ENCODE measurements at regions not wholly inside any gene's neighbourhood (a gene's known extent, or its start where the extent isn't known, plus 50 kb on each side); places are given as distances from the start of the nearest gene placed in this dataset.
A peak's percentile ranks its signal among the peaks of the same experiment; 100 is the strongest.

DNA sequence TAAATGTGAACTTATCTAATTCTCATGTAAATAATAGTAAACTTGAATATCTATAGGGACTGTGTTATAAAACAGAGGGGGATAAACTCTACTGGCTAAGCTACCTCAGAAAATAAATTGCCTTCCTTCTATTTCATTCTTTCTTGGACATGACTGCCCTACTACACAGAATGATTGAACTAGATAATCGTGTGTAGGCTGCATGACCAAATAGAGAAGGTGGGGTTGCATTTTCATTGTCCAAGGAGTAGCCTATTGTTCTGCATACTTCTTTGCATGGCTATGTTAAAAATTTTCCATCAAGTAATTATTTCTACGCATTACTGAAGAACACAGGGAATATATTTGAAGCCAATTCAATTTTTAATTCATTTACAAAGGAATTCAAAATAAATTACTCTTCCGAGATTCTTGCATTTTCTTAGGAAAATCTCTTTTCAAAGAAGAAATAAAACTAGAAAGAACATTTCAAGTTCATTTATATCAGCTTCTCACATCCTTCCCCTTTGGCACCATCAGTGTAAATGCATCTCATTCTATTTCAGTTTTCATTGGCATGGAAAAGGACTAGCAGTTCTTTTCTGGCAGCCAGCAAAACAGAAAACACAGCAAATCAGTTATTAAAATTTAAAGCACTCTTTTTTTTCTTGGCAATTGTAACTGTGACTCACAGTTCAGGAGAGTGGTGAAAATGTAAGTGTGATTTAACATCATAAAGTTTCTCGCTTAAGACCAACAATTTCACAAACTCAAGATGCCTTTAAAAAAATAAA lies 714.7 kb downstream of the NCAM2 start:
- TF ChIP-seq, protein P1, sequence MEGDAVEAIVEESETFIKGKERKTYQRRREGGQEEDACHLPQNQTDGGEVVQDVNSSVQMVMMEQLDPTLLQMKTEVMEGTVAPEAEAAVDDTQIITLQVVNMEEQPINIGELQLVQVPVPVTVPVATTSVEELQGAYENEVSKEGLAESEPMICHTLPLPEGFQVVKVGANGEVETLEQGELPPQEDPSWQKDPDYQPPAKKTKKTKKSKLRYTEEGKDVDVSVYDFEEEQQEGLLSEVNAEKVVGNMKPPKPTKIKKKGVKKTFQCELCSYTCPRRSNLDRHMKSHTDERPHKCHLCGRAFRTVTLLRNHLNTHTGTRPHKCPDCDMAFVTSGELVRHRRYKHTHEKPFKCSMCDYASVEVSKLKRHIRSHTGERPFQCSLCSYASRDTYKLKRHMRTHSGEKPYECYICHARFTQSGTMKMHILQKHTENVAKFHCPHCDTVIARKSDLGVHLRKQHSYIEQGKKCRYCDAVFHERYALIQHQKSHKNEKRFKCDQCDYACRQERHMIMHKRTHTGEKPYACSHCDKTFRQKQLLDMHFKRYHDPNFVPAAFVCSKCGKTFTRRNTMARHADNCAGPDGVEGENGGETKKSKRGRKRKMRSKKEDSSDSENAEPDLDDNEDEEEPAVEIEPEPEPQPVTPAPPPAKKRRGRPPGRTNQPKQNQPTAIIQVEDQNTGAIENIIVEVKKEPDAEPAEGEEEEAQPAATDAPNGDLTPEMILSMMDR (IDR thresholded peaks at IDR 0.05; ENCODE audit: insufficient read depth, low read length, missing control alignments) = no peak
- no peak overlapping the region for H3K4me3 ChIP-seq (ENCODE audit: low read depth, low read length)
- POLR2A ChIA-PET = no interaction called here
- DNase-seq (ENCODE audit: low read depth, low spot score) = peak; percentile 49
- CTCF ChIA-PET = interaction anchor here (1.3 to 1.4 kb wide), 2 partner anchors 15 to 481 kb away, joined by 3 read pairs; no protein-coding TSS in a partner anchor

DNA sequence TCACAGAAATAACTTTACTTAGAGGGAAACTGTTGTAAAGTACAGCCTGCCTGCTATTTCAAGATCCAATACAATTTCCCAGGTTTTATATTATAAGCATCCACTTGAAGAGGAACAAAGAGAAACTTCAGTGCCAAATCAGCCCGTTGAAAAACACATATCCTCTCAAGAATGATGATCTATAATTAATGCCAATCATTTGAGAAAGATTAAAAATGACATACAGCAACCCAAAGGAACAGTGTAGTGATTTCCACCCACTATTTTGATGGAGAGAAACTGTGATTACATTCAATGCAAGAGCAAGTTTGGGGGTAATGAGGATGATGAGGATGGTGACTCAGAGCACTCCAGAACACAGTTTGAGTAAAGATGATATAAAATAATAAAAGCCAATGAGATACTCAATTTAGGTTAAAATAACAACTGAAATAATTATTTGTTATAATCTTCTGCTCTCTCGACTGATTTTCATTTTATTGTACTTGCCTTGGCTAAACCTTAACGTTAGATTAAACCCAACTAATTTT lies 715.5 kb downstream of the NCAM2 start:
- TF ChIP-seq, protein P1 (IDR thresholded peaks at IDR 0.05; ENCODE audit: insufficient read depth, low read length, missing control alignments) = no peak
- POLR2A ChIA-PET = interaction anchor here (0.7 to 1.1 kb wide), 2 partner anchors 9 to 98 kb away, joined by 3 to 4 read pairs; no protein-coding TSS in a partner anchor

DNA sequence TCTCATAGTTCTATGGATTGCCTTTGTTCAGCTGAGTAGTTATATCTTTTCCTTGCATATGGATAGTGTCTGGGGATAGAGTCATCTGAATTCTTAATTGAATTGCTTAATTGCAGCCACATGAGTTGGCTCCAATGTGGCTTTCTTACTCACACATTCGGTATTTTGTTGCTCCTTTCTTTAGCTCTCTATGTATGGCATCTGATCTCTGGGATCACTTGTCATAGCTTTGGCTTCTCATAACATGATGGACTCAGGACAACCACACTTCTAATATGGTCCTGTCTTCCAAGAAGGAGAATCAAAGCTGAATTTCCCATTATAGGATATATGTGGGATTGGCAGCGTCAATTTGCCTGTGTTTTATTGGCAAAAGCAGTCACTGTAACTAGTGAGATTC lies 716.2 kb downstream of the NCAM2 start:
- CTCF ChIA-PET = interaction anchor here (1.0 kb wide), 1 partner anchor 207 kb away, joined by 3 read pairs; no protein-coding TSS in a partner anchor
- peak; percentile 81 for DNase-seq (ENCODE audit: low read depth, low spot score)
- no peak overlapping the region for H3K4me3 ChIP-seq (ENCODE audit: low read depth, low read length)
- TF ChIP-seq, protein P1 (IDR thresholded peaks at IDR 0.05; ENCODE audit: insufficient read depth, low read length, missing control alignments) = no peak
- POLR2A ChIA-PET = interaction anchor here (0.7 to 1.1 kb wide), 3 partner anchors 8 to 576 kb away, joined by 3 to 4 read pairs (median 3); no protein-coding TSS in a partner anchor

More for the DNA sequence above, 715.5 kb downstream of the NCAM2 start:
- no peak overlapping the region for H3K4me3 ChIP-seq (ENCODE audit: low read depth, low read length)
- no peak for DNase-seq (ENCODE audit: low read depth, low spot score)
- CTCF ChIA-PET = interaction anchor here (1.0 kb wide), 1 partner anchor 208 kb away, joined by 3 read pairs; no protein-coding TSS in a partner anchor

DNA sequence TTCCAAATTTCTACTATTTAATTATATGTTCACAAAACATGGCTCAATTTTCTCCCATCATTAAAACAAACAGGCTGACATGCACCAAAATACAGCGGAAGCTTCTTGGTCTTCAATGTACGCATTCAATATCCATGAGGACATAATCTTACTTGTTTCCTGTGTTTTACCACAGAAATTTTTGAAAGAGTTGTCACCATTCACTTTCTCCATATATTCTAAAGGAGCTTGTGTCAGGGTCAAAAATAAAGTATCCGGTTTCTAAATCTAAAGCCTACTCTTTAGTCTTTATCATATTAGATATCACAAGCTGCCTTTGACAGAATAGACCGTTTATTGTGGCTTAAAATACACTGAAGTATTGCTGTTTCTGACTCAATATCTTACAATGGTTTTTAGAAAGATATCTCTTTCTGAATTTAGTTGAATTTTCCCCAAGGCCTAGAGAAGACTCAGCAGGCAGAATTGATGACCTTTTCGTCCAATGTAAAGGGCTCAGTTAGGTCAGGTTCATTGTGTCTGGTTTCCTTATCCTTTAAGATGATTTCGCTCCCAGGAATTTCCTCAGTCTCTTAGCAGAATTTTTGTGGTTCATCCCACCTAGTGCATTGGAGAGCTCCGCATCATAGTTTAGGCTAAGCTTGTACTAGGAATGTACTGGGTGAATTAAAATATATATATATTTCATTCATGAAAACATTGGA lies 717.2 kb downstream of the NCAM2 start:
- CTCF ChIA-PET = interaction anchor here (0.6 kb wide), 1 partner anchor 516 kb away, joined by 3 read pairs; no protein-coding TSS in a partner anchor

DNA sequence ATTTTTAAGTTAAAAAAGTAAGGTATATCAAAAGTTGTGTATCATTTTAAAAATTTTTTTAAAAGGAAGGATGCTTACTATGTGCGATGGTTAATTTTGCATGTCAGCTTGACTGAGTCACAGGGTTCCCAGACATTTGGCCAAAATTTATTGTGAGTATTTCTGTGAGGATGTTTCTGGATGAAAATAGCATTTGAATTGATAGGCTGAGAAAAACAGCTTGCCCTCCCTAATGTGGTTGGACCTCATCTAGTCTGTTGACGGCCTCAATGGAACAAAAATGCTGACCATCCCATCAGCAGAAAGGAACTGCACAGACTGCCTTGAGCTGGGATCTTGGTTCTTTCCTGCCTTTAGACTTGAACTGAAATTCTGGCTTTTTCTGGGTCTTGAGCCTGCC lies 724.5 kb downstream of the NCAM2 start:
- POLR2A ChIA-PET = interaction anchor here (0.9 kb wide), 1 partner anchor 9 kb away, joined by 4 read pairs; no protein-coding TSS in a partner anchor

More for the DNA sequence above, 717.2 kb downstream of the NCAM2 start:
- TF ChIP-seq, protein P1 (IDR thresholded peaks at IDR 0.05; ENCODE audit: insufficient read depth, low read length, missing control alignments) = no peak
- H3K4me3 ChIP-seq (ENCODE audit: low read depth, low read length) = no peak overlapping the region
- peak; percentile 84 for DNase-seq (ENCODE audit: low read depth, low spot score)
- POLR2A ChIA-PET = interaction anchor here (0.7 to 1.0 kb wide), 2 partner anchors 33 to 577 kb away, joined by 3 to 4 read pairs; no protein-coding TSS in a partner anchor

More for the DNA sequence above, 724.5 kb downstream of the NCAM2 start:
- H3K4me3 ChIP-seq (ENCODE audit: low read depth, low read length) = no peak overlapping the region
- TF ChIP-seq, protein P1 (IDR thresholded peaks at IDR 0.05; ENCODE audit: insufficient read depth, low read length, missing control alignments) = no peak
- CTCF ChIA-PET = no interaction called here
- DNase-seq (ENCODE audit: low read depth, low spot score) = no peak

Measured in AG04449 (cell line).